DOHH2 (cell line): ENCODE measurements at regions not wholly inside any gene's neighbourhood (a gene's known extent, or its start where the extent isn't known, plus 50 kb on each side); places are given as distances from the start of the nearest gene placed in this dataset.

Experiments
- CTCF ChIP-seq: fragments of 200-600 bp; sonication (generic); IDR thresholded peaks from one replicate; pipeline ENCODE4 v1.5.1; 2014; ENCODE audit warnings: antibody characterized with exemption, mild to moderate bottlenecking, low read depth, low read length; ENCODE audit not compliant: poor library complexity, severe bottlenecking
- EZH2phosphoT487 ChIP-seq: fragments of 200-600 bp; sonication (generic); IDR thresholded peaks from 2 replicates; pipeline ENCODE4 v1.6.1; 2017; ENCODE audit warnings: borderline replicate concordance, mild to moderate bottlenecking, antibody characterized with exemption, low read length, moderate library complexity, mixed read lengths

- TF ChIP-seq CTCF (no peak), EZH2phosphoT487 (no peak)
Measured at GRCh38 chr16:87027056-87027616, 290.1 kb downstream of the C16orf95 start.
